ENCODE measurements at regions not wholly inside any gene's neighbourhood (a gene's known extent, or its start where the extent isn't known, plus 50 kb on each side); places are given as distances from the start of the nearest gene placed in this dataset.
"Not testable (repeated sequence)": the region's sequence is repeated elsewhere in the genome, so short reads cannot be mapped to it uniquely, and the experiment has no call there.

- no peak overlapping the region for H3K4me3 ChIP-seq
- no peak for DNase-seq
- intact Hi-C loops (cut with DNase I; ENCODE audit: low total_unique reads) = no loop called here
- TF ChIP-seq CTCF (IDR thresholded peaks at IDR 0.05) = no peak
- no peak for TF ChIP-seq POLR2A (IDR thresholded peaks at IDR 0.05)
- no peak for TF ChIP-seq POLR2AphosphoS5 (IDR thresholded peaks at IDR 0.05)
- no peak overlapping the region for H3K27ac ChIP-seq
- H3K36me3 ChIP-seq = no peaks in the 10 kb centered on the region
- no peaks in the 10 kb centered on the region for H3K4me1 ChIP-seq
- WGBS, 5 donors = 71 to 86% (median 77%) methylated on average over 12 to 13 of the region's 13 CpGs
- no peaks in the 10 kb centered on the region for H3K27me3 ChIP-seq
- no peaks in the 10 kb centered on the region for H3K9me3 ChIP-seq
Measured at GRCh38 chr3:118802325-118803095, 232.1 kb downstream of the IGSF11 start.

- TF ChIP-seq EP300 (IDR thresholded peaks at IDR 0.05) (no peak), POLR2A (IDR thresholded peaks at IDR 0.05) (no peak), CTCF (IDR thresholded peaks at IDR 0.05) (no peak), POLR2AphosphoS5 (IDR thresholded peaks at IDR 0.05) (no peak)
- H3K9me3 ChIP-seq = no peaks in the 10 kb centered on the region
- DNase-seq = no peak
- H3K4me1 ChIP-seq = no peaks in the 10 kb centered on the region
- H3K36me3 ChIP-seq = no peaks in the 10 kb centered on the region
- H3K27me3 ChIP-seq = no peaks in the 10 kb centered on the region
- intact Hi-C loops (cut with DNase I; ENCODE audit: low total_unique reads) = no loop called here
- H3K27ac ChIP-seq = no peak overlapping the region
- WGBS, 5 donors = 56 to 74% (median 66%) methylated on average over 3 of the region's 3 CpGs
- no peak overlapping the region for H3K4me3 ChIP-seq
Measured at GRCh38 chr3:118803096-118803476, 231.6 kb downstream of the IGSF11 start.

- H3K27ac ChIP-seq = no peak overlapping the region
- no peaks in the 10 kb centered on the region for H3K27me3 ChIP-seq
- no peaks in the 10 kb centered on the region for H3K4me1 ChIP-seq
- no peak for DNase-seq
- no peaks in the 10 kb centered on the region for H3K36me3 ChIP-seq
- WGBS, 5 donors = 68 to 83% (median 78%) methylated on average over 2 of the region's 2 CpGs
- intact Hi-C loops (cut with DNase I; ENCODE audit: low total_unique reads) = no loop called here
- TF ChIP-seq CTCF (IDR thresholded peaks at IDR 0.05) = no peak
- no peak for TF ChIP-seq POLR2A (IDR thresholded peaks at IDR 0.05)
- no peak overlapping the region for H3K4me3 ChIP-seq
- no peaks in the 10 kb centered on the region for H3K9me3 ChIP-seq
Measured at GRCh38 chr3:118805007-118805406, 229.6 kb downstream of the IGSF11 start.

DNA sequence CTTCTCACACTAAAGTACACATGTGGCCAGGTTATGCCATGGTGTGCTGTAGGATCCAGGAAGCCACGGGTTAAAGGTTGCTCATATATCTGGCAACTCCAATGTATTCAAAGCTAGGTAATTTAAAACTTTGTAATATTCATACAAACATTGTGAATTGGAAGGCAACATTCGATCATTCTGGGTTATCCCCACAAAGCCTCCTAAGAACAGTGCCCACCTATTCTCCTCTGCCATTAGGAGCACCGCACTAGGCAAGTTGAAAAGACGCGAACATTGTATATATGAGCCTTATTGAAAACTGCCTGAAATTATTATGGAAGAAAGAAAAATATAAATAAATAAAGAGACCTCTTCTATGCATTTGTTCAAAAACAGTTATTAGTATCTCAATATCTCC lies 228.2 kb downstream of the IGSF11 start:
- intact Hi-C loops (cut with DNase I; ENCODE audit: low total_unique reads) = no loop called here
- no peak for DNase-seq
- H3K36me3 ChIP-seq = no peaks in the 10 kb centered on the region
- WGBS, 5 donors = 92 to 95% (median 93%) methylated on average over 5 of the region's 5 CpGs
- no peak overlapping the region for H3K4me3 ChIP-seq
- H3K4me1 ChIP-seq = no peaks in the 10 kb centered on the region
- H3K9me3 ChIP-seq = no peaks in the 10 kb centered on the region
- no peaks in the 10 kb centered on the region for H3K27me3 ChIP-seq
- no peak overlapping the region for H3K27ac ChIP-seq
- TF ChIP-seq CTCF (IDR thresholded peaks at IDR 0.05) = no peak
- TF ChIP-seq POLR2A (IDR thresholded peaks at IDR 0.05) = no peak
- no peak for TF ChIP-seq EP300 (IDR thresholded peaks at IDR 0.05)
- TF ChIP-seq POLR2AphosphoS5 (IDR thresholded peaks at IDR 0.05) = no peak

DNA sequence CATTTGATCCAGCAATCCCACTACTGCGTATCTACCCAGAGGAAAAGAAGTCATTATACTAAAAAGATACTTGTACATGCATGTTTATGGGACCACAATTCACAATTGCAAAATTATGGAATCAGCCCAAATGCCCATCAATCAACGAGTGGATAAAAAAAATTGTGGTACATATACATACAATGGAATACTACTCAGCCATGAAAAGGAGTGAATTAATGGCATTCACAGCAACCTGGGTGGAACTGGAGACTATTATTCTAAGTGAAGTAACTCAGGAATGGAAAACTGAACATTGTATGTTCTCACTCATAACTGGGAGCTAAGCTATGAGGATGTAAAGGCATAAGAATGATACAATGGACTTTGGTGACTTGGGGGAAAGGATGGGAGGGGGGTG lies 227.3 kb downstream of the IGSF11 start:
- H3K4me1 ChIP-seq; H3K9me3 ChIP-seq; H3K36me3 ChIP-seq; H3K27me3 ChIP-seq; DNase-seq; H3K27ac ChIP-seq; H3K4me3 ChIP-seq; intact Hi-C loops (cut with DNase I; ENCODE audit: low total_unique reads): not testable (repeated sequence)
- WGBS, 5 donors = 85 to 98% (median 94%) methylated on average over 2 of the region's 2 CpGs
